K562 (cell line): ENCODE measurements at regions not wholly inside any gene's neighbourhood (a gene's known extent, or its start where the extent isn't known, plus 50 kb on each side); places are given as distances from the start of the nearest gene placed in this dataset.

Source experiments
- BRF2 ChIP-seq: IDR thresholded peaks from 3 replicates; pipeline ENCODE4 v1.6.1; 2011; ENCODE audit warnings: borderline replicate concordance, mild to moderate bottlenecking; ENCODE audit not compliant: insufficient read length, insufficient read depth
- CUX1 ChIP-seq: fragments of 200-800 bp; sonication (Bioruptor generic); IDR thresholded peaks from 2 replicates; pipeline ENCODE4 v1.6.1; 2016; ENCODE audit warnings: missing genetic modification characterization, missing compliant biosample characterization
- DMBX1 ChIP-seq: fragments of 250-450 bp; sonication (Bioruptor Pico); IDR thresholded peaks from 2 replicates; pipeline ENCODE4 v1.8.0; 2022; ENCODE audit warnings: inconsistent platforms, mild to moderate bottlenecking, moderate library complexity, borderline replicate concordance
- GTF2B ChIP-seq: IDR thresholded peaks from 2 replicates; pipeline ENCODE4 v1.6.1; 2011; ENCODE audit not compliant: insufficient read length; ENCODE audit errors: extremely low read depth
- GTF2F1 ChIP-seq: IDR thresholded peaks from 2 replicates; pipeline ENCODE4 v1.6.1; 2011; ENCODE audit warnings: low read depth, low read length, improper control_type of control experiment
- IFI16 ChIP-seq: fragments of 250-450 bp; sonication (Bioruptor Pico); IDR thresholded peaks from 2 replicates; pipeline ENCODE4 v2.1.2; 2022; ENCODE audit warnings: mild to moderate bottlenecking, inconsistent platforms
- NFATC3 ChIP-seq: fragments of 450-650 bp; IDR thresholded peaks from 2 replicates; pipeline ENCODE4 v1.6.1; 2017; ENCODE audit warnings: mild to moderate bottlenecking
- NFIC ChIP-seq: fragments of 450-650 bp; IDR thresholded peaks from 2 replicates; pipeline ENCODE4 v1.6.1; 2017; ENCODE audit warnings: mild to moderate bottlenecking, inconsistent platforms
- POLR2B ChIP-seq: fragments of 450-650 bp; IDR thresholded peaks from 2 replicates; pipeline ENCODE4 v1.6.1; 2018; ENCODE audit warnings: low read depth; ENCODE audit not compliant: partially characterized antibody
- TRIM28 ChIP-seq: fragments of 450-650 bp; IDR thresholded peaks from 2 replicates; pipeline ENCODE4 v1.6.1; 2017
- TF ChIP-seq, protein P1 (sequence below): sonication (generic); formaldehyde crosslinking; IDR thresholded peaks from 2 replicates; pipeline ENCODE4 v1.8.0; 2022; ENCODE audit warnings: mild to moderate bottlenecking, missing genetic modification reagents
- TF ChIP-seq, protein P2 (sequence below): fragments of 250-450 bp; sonication (Bioruptor Pico); IDR thresholded peaks from 2 replicates; pipeline ENCODE4 v1.8.0; 2021; ENCODE audit warnings: mild to moderate bottlenecking, moderate library complexity
- TF ChIP-seq, protein P3 (sequence below): sonication (generic); formaldehyde crosslinking; IDR thresholded peaks from 2 replicates; pipeline ENCODE4 v1.9.0; 2022; ENCODE audit warnings: mild to moderate bottlenecking, missing genetic modification reagents

- TF ChIP-seq, protein P1, sequence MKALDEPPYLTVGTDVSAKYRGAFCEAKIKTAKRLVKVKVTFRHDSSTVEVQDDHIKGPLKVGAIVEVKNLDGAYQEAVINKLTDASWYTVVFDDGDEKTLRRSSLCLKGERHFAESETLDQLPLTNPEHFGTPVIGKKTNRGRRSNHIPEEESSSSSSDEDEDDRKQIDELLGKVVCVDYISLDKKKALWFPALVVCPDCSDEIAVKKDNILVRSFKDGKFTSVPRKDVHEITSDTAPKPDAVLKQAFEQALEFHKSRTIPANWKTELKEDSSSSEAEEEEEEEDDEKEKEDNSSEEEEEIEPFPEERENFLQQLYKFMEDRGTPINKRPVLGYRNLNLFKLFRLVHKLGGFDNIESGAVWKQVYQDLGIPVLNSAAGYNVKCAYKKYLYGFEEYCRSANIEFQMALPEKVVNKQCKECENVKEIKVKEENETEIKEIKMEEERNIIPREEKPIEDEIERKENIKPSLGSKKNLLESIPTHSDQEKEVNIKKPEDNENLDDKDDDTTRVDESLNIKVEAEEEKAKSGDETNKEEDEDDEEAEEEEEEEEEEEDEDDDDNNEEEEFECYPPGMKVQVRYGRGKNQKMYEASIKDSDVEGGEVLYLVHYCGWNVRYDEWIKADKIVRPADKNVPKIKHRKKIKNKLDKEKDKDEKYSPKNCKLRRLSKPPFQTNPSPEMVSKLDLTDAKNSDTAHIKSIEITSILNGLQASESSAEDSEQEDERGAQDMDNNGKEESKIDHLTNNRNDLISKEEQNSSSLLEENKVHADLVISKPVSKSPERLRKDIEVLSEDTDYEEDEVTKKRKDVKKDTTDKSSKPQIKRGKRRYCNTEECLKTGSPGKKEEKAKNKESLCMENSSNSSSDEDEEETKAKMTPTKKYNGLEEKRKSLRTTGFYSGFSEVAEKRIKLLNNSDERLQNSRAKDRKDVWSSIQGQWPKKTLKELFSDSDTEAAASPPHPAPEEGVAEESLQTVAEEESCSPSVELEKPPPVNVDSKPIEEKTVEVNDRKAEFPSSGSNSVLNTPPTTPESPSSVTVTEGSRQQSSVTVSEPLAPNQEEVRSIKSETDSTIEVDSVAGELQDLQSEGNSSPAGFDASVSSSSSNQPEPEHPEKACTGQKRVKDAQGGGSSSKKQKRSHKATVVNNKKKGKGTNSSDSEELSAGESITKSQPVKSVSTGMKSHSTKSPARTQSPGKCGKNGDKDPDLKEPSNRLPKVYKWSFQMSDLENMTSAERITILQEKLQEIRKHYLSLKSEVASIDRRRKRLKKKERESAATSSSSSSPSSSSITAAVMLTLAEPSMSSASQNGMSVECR (CRISPR knock-in tag) = peak; percentile 49; the same call in 1 of the 2 replicates
- TF ChIP-seq GTF2B (no peak), TRIM28 (no peak), POLR2B (peak; percentile 66), DMBX1 (peak; percentile 64; the same call in 1 of the 2 replicates), NFIC (no peak), CUX1 (CRISPR knock-in tag) (no peak), GTF2F1 (no peak), NFATC3 (no peak), BRF2 (no peak), IFI16 (CRISPR knock-in tag) (no peak)
- TF ChIP-seq, protein P2, sequence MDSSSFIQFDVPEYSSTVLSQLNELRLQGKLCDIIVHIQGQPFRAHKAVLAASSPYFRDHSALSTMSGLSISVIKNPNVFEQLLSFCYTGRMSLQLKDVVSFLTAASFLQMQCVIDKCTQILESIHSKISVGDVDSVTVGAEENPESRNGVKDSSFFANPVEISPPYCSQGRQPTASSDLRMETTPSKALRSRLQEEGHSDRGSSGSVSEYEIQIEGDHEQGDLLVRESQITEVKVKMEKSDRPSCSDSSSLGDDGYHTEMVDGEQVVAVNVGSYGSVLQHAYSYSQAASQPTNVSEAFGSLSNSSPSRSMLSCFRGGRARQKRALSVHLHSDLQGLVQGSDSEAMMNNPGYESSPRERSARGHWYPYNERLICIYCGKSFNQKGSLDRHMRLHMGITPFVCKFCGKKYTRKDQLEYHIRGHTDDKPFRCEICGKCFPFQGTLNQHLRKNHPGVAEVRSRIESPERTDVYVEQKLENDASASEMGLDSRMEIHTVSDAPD (CRISPR knock-in tag) = no peak
- TF ChIP-seq, protein P3, sequence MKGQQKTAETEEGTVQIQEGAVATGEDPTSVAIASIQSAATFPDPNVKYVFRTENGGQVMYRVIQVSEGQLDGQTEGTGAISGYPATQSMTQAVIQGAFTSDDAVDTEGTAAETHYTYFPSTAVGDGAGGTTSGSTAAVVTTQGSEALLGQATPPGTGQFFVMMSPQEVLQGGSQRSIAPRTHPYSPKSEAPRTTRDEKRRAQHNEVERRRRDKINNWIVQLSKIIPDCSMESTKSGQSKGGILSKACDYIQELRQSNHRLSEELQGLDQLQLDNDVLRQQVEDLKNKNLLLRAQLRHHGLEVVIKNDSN (CRISPR knock-in tag) = peak; percentile 92
These were observed 59.6 kb upstream of the RNF24 start (continued) for GRCh38 chr20:4074877-4075455.
